HEK293 (cell line): ENCODE measurements at regions not wholly inside any gene's neighbourhood (a gene's known extent, or its start where the extent isn't known, plus 50 kb on each side); places are given as distances from the start of the nearest gene placed in this dataset.
A peak's percentile ranks its signal among the peaks of the same experiment; 100 is the strongest.

Experiments
- CTCF ChIA-PET: fragments of 350-600 bp; formaldehyde crosslinking; extraction: SDS; loops from one replicate; lab custom pipeline; 2021; ENCODE audit warnings: antibody characterized with exemption; lab: Yijun Ruan, JAX
- POLR2A ChIA-PET: fragments of 300-600 bp; formaldehyde crosslinking; extraction: SDS; loops from one replicate; lab custom pipeline; 2020; ENCODE audit warnings: antibody characterized with exemption, inconsistent platforms; lab: Yijun Ruan, JAX
- H3K27ac ChIP-seq: fragments of 200-500 bp; sonication (Bioruptor generic); 2 replicates; pipeline ENCODE4 v1.5.1; 2014; ENCODE audit warnings: low read depth, low read length, control low read depth, inconsistent platforms; ENCODE audit errors: extremely low read depth
- H3K36me3 ChIP-seq, 2 experiments: fragments of 200-500 bp in 1 of 2; sonication (Bioruptor generic) in 1 of 2; 1 replicate in 1 of 2; 2 replicates in 1 of 2; pipeline ENCODE4 v1.5.1; 2014 to 2017; ENCODE audit warnings: inconsistent platforms in 2 of 2, low read length in 2 of 2; ENCODE audit not compliant: control insufficient read depth in 2 of 2, insufficient read depth in 1 of 2
- H3K4me1 ChIP-seq: fragments of 200-500 bp; sonication (Bioruptor generic); 2 replicates; pipeline ENCODE4 v1.5.1; 2014; ENCODE audit warnings: mild to moderate bottlenecking, low read length, inconsistent platforms; ENCODE audit not compliant: control insufficient read depth, insufficient read depth
- H3K4me3 ChIP-seq: 2 replicates; pipeline ENCODE4 v1.5.1; 2011; ENCODE audit warnings: low read depth, mild to moderate bottlenecking, control low read depth, low read length, moderate library complexity
- H3K9me3 ChIP-seq: fragments of 200-500 bp; sonication (Bioruptor generic); 2 replicates; pipeline ENCODE4 v1.5.1; 2014; ENCODE audit warnings: low read depth, low read length, inconsistent platforms; ENCODE audit not compliant: control insufficient read depth, insufficient read depth
- HIC1 ChIP-seq: fragments of 450-650 bp; formaldehyde crosslinking; IDR thresholded peaks from 2 replicates; pipeline ENCODE4 v1.5.1; 2016; ENCODE audit warnings: missing biosample characterization, missing genetic modification characterization
- KLF1 ChIP-seq: fragments of 450-650 bp; formaldehyde crosslinking; IDR thresholded peaks from 2 replicates; pipeline ENCODE4 v1.5.1; 2016; ENCODE audit warnings: missing biosample characterization, missing genetic modification characterization
- KLF8 ChIP-seq: fragments of 450-650 bp; formaldehyde crosslinking; IDR thresholded peaks from 2 replicates; pipeline ENCODE4 v1.5.1; 2016; ENCODE audit warnings: missing biosample characterization, missing genetic modification characterization
- KLF9 ChIP-seq: fragments of 450-650 bp; formaldehyde crosslinking; IDR thresholded peaks from 2 replicates; pipeline ENCODE4 v1.5.1; 2016; ENCODE audit warnings: missing biosample characterization, missing genetic modification characterization, low read depth
- RBAK ChIP-seq: fragments of 450-650 bp; formaldehyde crosslinking; IDR thresholded peaks from 2 replicates; pipeline ENCODE4 v1.5.1; 2016; ENCODE audit warnings: missing biosample characterization, missing genetic modification characterization
- TRIM28 ChIP-seq: IDR thresholded peaks from 2 replicates; pipeline ENCODE4 v1.6.1; 2011; ENCODE audit warnings: low read length, control low read depth, borderline replicate concordance
- ZIC2 ChIP-seq: fragments of 450-650 bp; formaldehyde crosslinking; IDR thresholded peaks from 2 replicates; pipeline ENCODE4 v1.5.1; 2016; ENCODE audit warnings: missing biosample characterization, missing genetic modification characterization
- ZNF366 ChIP-seq: fragments of 450-650 bp; formaldehyde crosslinking; conservative IDR thresholded peaks from 2 replicates; pipeline ENCODE4 v1.5.1; 2016; ENCODE audit warnings: missing biosample characterization, missing genetic modification characterization
- ZNF398 ChIP-seq: fragments of 450-650 bp; formaldehyde crosslinking; IDR thresholded peaks from 2 replicates; pipeline ENCODE4 v1.5.1; 2017; ENCODE audit warnings: missing biosample characterization, missing genetic modification characterization
- ZNF585B ChIP-seq: fragments of 450-650 bp; formaldehyde crosslinking; IDR thresholded peaks from 2 replicates; pipeline ENCODE4 v1.5.1; 2016; ENCODE audit warnings: missing biosample characterization, missing genetic modification characterization
- ZNF658 ChIP-seq: fragments of 450-650 bp; formaldehyde crosslinking; IDR thresholded peaks from 2 replicates; pipeline ENCODE4; 2016; ENCODE audit warnings: missing biosample characterization, missing genetic modification characterization
- ZNF776 ChIP-seq: fragments of 450-650 bp; formaldehyde crosslinking; IDR thresholded peaks from 2 replicates; pipeline ENCODE4 v1.5.0; 2017; ENCODE audit warnings: missing biosample characterization, missing genetic modification characterization, borderline replicate concordance
- TF ChIP-seq, protein P1 (sequence below): fragments of 450-650 bp; formaldehyde crosslinking; IDR thresholded peaks from 2 replicates; pipeline ENCODE4 v1.5.1; 2016; ENCODE audit warnings: missing biosample characterization, missing genetic modification characterization
- TF ChIP-seq, protein P2 (sequence below): fragments of 450-650 bp; formaldehyde crosslinking; optimal IDR thresholded peaks from 2 replicates; pipeline ENCODE3; 2016; ENCODE audit warnings: missing biosample characterization, mild to moderate bottlenecking, missing genetic modification characterization
- TF ChIP-seq, protein P3 (sequence below): fragments of 450-650 bp; formaldehyde crosslinking; IDR thresholded peaks from 2 replicates; pipeline ENCODE4 v1.5.1; 2017; ENCODE audit warnings: missing biosample characterization, missing genetic modification characterization
- TF ChIP-seq, protein P4 (sequence below): fragments of 450-650 bp; formaldehyde crosslinking; IDR thresholded peaks from 2 replicates; pipeline ENCODE4 v1.5.1; 2016; ENCODE audit warnings: missing biosample characterization, missing genetic modification characterization

DNA sequence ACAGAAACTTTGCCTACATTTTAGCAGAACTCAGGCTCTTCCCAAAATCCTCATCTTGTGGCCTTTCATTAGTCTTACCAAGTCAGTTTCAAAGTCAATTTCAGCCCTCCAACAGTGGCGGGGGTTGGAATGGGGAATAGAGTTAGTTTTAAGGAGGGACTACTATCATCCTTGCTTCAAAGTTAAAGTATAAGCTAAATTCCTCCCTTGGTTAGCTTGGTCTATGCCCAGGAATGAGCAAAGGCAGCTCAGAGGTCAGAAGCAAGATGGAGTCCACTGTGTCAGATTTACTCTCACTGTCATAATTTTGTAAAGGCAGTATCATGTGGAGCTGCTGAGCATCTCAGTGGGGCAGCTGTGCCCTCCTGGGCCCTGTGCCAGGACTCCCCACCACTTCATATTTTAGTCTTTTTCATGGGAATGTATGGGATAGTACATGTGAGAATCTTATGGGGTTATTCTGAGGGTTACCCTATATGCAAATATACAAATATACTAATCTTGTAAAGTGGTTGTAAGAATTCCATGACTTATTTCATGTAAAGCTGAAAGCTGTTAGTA lies 145.2 kb upstream of the MMADHC start:
- no peak overlapping the region; the same call in 1 of the 2 replicates for H3K27ac ChIP-seq
- no peaks in the 10 kb centered on the region for H3K36me3 ChIP-seq
- ChIA-PET CTCF (interaction anchor here (0.7 to 1.0 kb wide), 2 partner anchors 1506 to 1532 kb away, joined by 3 read pairs; no protein-coding TSS in a partner anchor), POLR2A (interaction anchor here (0.6 to 0.7 kb wide), 2 partner anchors 8 to 753 kb away, joined by 3 read pairs; no protein-coding TSS in a partner anchor)
- peaks cover 18% of the 10 kb centered on the region; the same call in 1 of the 2 replicates for H3K4me1 ChIP-seq
- H3K9me3 ChIP-seq, result no peaks in the 10 kb centered on the region
- no peak for TF ChIP-seq ZNF658 (tag by site-specific recombination)
- TF ChIP-seq ZIC2 (tag by site-specific recombination), result peak; percentile 28; the same call in 1 of the 2 replicates
- TF ChIP-seq, all 188 proteins: peak for 1
- no peak overlapping the region for H3K4me3 ChIP-seq

GRCh38 chr2:149732001-149732685 lies 144.6 kb upstream of the MMADHC start:
- Histone ChIP-seq H3K4me3 (no peak overlapping the region), H3K36me3 (no peaks in the 10 kb centered on the region), H3K9me3 (no peaks in the 10 kb centered on the region), H3K4me1 (peaks cover 18% of the 10 kb centered on the region; the same call in 1 of the 2 replicates), H3K27ac (no peak overlapping the region)
- ChIA-PET CTCF (interaction anchor here (0.7 kb wide), 1 partner anchor 934 kb away, joined by 4 read pairs; no protein-coding TSS in a partner anchor), POLR2A (interaction anchor here (0.6 kb wide), 1 partner anchor 753 kb away, joined by 3 read pairs; no protein-coding TSS in a partner anchor)
- 0 out of 2 replicates have a peak, but pooled peaks have one; percentile 11 for TF ChIP-seq HIC1 (tag by site-specific recombination)
- TF ChIP-seq, protein P1, sequence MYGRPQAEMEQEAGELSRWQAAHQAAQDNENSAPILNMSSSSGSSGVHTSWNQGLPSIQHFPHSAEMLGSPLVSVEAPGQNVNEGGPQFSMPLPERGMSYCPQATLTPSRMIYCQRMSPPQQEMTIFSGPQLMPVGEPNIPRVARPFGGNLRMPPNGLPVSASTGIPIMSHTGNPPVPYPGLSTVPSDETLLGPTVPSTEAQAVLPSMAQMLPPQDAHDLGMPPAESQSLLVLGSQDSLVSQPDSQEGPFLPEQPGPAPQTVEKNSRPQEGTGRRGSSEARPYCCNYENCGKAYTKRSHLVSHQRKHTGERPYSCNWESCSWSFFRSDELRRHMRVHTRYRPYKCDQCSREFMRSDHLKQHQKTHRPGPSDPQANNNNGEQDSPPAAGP, result peak; percentile 45; the same call in 1 of the 2 replicates
- no peak for TF ChIP-seq ZNF585B (tag by site-specific recombination)
- TF ChIP-seq ZNF776, result no peak
- TF ChIP-seq TRIM28, result peak; percentile 34; the same call in 1 of the 2 replicates
- TF ChIP-seq, protein P2, sequence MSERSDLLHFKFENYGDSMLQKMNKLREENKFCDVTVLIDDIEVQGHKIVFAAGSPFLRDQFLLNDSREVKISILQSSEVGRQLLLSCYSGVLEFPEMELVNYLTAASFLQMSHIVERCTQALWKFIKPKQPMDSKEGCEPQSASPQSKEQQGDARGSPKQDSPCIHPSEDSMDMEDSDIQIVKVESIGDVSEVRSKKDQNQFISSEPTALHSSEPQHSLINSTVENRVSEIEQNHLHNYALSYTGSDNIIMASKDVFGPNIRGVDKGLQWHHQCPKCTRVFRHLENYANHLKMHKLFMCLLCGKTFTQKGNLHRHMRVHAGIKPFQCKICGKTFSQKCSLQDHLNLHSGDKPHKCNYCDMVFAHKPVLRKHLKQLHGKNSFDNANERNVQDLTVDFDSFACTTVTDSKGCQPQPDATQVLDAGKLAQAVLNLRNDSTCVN (tag by site-specific recombination), result no peak
- 0 out of 2 replicates have a peak, but pooled peaks have one; percentile 19 for TF ChIP-seq ZNF366 (tag by site-specific recombination)
- TF ChIP-seq, protein P3, sequence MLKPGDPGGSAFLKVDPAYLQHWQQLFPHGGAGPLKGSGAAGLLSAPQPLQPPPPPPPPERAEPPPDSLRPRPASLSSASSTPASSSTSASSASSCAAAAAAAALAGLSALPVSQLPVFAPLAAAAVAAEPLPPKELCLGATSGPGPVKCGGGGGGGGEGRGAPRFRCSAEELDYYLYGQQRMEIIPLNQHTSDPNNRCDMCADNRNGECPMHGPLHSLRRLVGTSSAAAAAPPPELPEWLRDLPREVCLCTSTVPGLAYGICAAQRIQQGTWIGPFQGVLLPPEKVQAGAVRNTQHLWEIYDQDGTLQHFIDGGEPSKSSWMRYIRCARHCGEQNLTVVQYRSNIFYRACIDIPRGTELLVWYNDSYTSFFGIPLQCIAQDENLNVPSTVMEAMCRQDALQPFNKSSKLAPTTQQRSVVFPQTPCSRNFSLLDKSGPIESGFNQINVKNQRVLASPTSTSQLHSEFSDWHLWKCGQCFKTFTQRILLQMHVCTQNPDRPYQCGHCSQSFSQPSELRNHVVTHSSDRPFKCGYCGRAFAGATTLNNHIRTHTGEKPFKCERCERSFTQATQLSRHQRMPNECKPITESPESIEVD (tag by site-specific recombination), result peak; percentile 30; the same call in 1 of the 2 replicates
- TF ChIP-seq, protein P4, sequence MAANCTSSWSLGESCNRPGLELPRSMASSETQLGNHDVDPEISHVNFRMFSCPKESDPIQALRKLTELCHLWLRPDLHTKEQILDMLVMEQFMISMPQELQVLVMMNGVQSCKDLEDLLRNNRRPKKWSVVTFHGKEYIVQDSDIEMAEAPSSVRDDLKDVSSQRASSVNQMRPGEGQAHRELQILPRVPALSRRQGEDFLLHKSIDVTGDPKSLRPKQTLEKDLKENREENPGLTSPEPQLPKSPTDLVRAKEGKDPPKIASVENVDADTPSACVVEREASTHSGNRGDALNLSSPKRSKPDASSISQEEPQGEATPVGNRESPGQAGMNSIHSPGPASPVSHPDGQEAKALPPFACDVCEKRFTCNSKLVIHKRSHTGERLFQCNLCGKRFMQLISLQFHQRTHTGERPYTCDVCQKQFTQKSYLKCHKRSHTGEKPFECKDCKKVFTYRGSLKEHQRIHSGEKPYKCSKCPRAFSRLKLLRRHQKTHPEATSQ, result no peak
- TF ChIP-seq RBAK (tag by site-specific recombination), result no peak
- peak; percentile 22; the same call in 1 of the 2 replicates for TF ChIP-seq ZNF398 (tag by site-specific recombination)
- TF ChIP-seq KLF1, result peak; percentile 78
- no peak for TF ChIP-seq KLF8 (tag by site-specific recombination)
- TF ChIP-seq KLF9 (tag by site-specific recombination), result no peak
